Smooth muscle cell (in vitro differentiated cells): ENCODE measurements at regions not wholly inside any gene's neighbourhood (a gene's known extent, or its start where the extent isn't known, plus 50 kb on each side); places are given as distances from the start of the nearest gene placed in this dataset.

Experiments used
- DNase-seq: peaks from one replicate; lab custom pipeline; 2025; ENCODE audit not compliant: unreplicated experiment; lab: John Stamatoyannopoulos, UW
- H2AFZ ChIP-seq: fragments of 200-600 bp; sonication (generic); 2 replicates; pipeline ENCODE4 v1.6.0; 2016; ENCODE audit warnings: antibody characterized with exemption, low read depth, mild to moderate bottlenecking
- H3F3A ChIP-seq: fragments of 200-600 bp; sonication (generic); 2 replicates; pipeline ENCODE4 v1.6.0; 2017; ENCODE audit warnings: antibody characterized with exemption, low read depth
- H3K27ac ChIP-seq: fragments of 200-600 bp; sonication (generic); 2 replicates; pipeline ENCODE4 v1.5.1; 2016; ENCODE audit warnings: low read depth, mild to moderate bottlenecking
- H3K27me3 ChIP-seq: fragments of 200-600 bp; sonication (generic); 2 replicates; pipeline ENCODE4 v1.6.1; 2016; ENCODE audit warnings: low read depth, mild to moderate bottlenecking
- H3K36me3 ChIP-seq: fragments of 200-600 bp; sonication (generic); 2 replicates; pipeline ENCODE4 v1.5.1; 2016; ENCODE audit warnings: low read depth
- H3K4me1 ChIP-seq: fragments of 200-600 bp; sonication (generic); 2 replicates; pipeline ENCODE4 v1.5.1; 2016; ENCODE audit warnings: low read depth
- H3K4me2 ChIP-seq: fragments of 200-600 bp; sonication (generic); 2 replicates; pipeline ENCODE4 v1.6.0; 2016; ENCODE audit warnings: mild to moderate bottlenecking
- H3K4me3 ChIP-seq: fragments of 200-600 bp; sonication (generic); 2 replicates; pipeline ENCODE4 v1.5.1; 2016; ENCODE audit warnings: mild to moderate bottlenecking
- H3K79me2 ChIP-seq: fragments of 200-600 bp; sonication (generic); 2 replicates; pipeline ENCODE4 v1.6.0; 2016; ENCODE audit warnings: low read depth, mild to moderate bottlenecking
- H3K9ac ChIP-seq: fragments of 200-600 bp; sonication (generic); 2 replicates; pipeline ENCODE4 v1.6.0; 2016; ENCODE audit warnings: low read depth
- H3K9me3 ChIP-seq: fragments of 200-600 bp; sonication (generic); replicated peaks from 2 replicates; pipeline ENCODE4 v1.5.1; 2016; ENCODE audit warnings: low read depth
- H4K20me1 ChIP-seq: fragments of 200-600 bp; sonication (generic); 2 replicates; pipeline ENCODE4 v1.6.0; 2016; ENCODE audit warnings: low read depth
- WGBS: methylation state at CpG from one replicate; pipeline ENCODE4 v1.1.7; 2016; ENCODE audit warnings: low lambda C conversion rate; 5-methylcytosine and 5-hydroxymethylcytosine counted together
- TF ChIP-seq, protein P1 (sequence below): fragments of 200-600 bp; sonication (generic); IDR thresholded peaks from 2 replicates; pipeline ENCODE4 v1.5.1; 2017; ENCODE audit warnings: borderline replicate concordance, mild to moderate bottlenecking, antibody characterized with exemption; ENCODE audit not compliant: insufficient read depth, poor library complexity, severe bottlenecking

DNA sequence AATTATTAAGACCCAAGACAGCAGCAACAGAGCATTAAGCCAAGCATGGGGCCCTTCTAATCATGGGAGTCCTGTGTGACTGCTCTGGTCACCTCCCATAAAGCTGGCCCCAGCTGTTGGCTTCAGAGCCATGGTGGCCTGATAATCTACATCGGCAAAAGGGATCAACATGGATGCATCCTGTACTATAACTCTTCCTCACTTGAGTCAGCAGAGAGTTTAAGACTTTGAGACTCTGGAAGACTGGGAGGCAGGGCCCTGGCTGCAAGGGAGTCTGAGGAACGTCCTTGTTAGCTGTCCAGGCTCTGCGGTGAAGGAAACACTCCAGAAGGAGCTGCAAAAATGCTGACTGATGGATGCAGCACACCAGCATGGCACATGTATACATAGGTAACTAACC, 95.0 kb upstream of the KIAA1217 start:
- 25% methylated on average over 3 of the region's 3 CpGs for WGBS
- Histone ChIP-seq H3F3A (peaks cover 4% of the 10 kb centered on the region), H2AFZ (no peak overlapping the region), H3K27me3 (no peaks in the 10 kb centered on the region), H3K4me2 (no peak overlapping the region), H3K27ac (no peak overlapping the region), H4K20me1 (no peaks in the 10 kb centered on the region), H3K9ac (no peak overlapping the region), H3K4me1 (peaks cover 8% of the 10 kb centered on the region), H3K79me2 (no peaks in the 10 kb centered on the region), H3K36me3 (no peaks in the 10 kb centered on the region), H3K9me3 (no peaks in the 10 kb centered on the region), H3K4me3 (no peak overlapping the region)
- DNase-seq, result no peak
- TF ChIP-seq, protein P1, sequence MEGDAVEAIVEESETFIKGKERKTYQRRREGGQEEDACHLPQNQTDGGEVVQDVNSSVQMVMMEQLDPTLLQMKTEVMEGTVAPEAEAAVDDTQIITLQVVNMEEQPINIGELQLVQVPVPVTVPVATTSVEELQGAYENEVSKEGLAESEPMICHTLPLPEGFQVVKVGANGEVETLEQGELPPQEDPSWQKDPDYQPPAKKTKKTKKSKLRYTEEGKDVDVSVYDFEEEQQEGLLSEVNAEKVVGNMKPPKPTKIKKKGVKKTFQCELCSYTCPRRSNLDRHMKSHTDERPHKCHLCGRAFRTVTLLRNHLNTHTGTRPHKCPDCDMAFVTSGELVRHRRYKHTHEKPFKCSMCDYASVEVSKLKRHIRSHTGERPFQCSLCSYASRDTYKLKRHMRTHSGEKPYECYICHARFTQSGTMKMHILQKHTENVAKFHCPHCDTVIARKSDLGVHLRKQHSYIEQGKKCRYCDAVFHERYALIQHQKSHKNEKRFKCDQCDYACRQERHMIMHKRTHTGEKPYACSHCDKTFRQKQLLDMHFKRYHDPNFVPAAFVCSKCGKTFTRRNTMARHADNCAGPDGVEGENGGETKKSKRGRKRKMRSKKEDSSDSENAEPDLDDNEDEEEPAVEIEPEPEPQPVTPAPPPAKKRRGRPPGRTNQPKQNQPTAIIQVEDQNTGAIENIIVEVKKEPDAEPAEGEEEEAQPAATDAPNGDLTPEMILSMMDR, result no peak

DNA sequence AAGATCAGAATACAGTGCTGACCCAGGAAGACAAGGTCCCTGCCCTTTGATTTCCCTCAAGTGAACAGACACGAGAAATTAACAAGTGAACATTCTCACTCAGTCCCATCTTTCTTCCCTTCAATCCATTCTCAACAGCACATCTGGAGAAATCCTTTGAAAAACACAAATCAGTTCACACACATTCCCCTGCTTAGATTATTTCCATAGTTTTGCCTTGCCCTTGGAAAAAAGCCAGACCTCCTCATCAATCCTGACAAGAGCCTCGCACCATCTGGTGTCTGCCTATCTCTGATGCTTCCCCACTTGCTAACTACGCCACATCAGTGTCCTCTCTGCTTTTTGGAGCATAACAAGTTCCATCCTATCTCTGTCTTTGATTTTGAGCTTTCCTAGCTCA, 94.4 kb upstream of the KIAA1217 start:
- no peaks in the 10 kb centered on the region for H3K27me3 ChIP-seq
- DNase-seq, result no peak
- 48% methylated on average over 3 of the region's 3 CpGs for WGBS
- H3K4me3 ChIP-seq, result no peak overlapping the region
- H2AFZ ChIP-seq, result no peak overlapping the region
- H3K9ac ChIP-seq, result no peak overlapping the region
- TF ChIP-seq, protein P1, result no peak
- peaks cover 4% of the 10 kb centered on the region for H3F3A ChIP-seq
- peaks cover 9% of the 10 kb centered on the region for H3K4me1 ChIP-seq
- H3K27ac ChIP-seq, result no peak overlapping the region
- no peaks in the 10 kb centered on the region for H3K79me2 ChIP-seq
- H4K20me1 ChIP-seq, result no peaks in the 10 kb centered on the region
- H3K4me2 ChIP-seq, result no peak overlapping the region
- H3K36me3 ChIP-seq, result no peaks in the 10 kb centered on the region
- H3K9me3 ChIP-seq, result no peaks in the 10 kb centered on the region

DNA sequence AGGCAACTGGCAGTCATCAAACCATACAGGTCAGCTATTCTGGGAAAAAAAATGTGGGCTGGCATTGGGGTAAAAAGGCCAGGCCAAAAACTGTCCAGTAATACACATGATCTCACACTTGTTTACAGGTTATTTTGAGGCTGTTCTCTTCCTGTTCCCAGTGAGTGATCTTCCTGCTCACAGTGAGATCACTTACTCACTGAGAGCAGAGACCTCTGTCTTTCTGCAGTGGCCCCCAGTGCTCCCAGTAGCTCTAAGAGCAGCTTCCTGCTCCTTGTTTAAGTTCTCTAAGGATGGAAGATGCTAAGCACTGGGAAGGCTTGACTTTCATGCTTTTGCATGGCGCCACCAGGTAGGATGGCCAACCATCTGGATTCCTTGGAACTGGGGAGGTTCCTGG, 93.5 kb upstream of the KIAA1217 start:
- Histone ChIP-seq H3K9ac (no peak overlapping the region), H3K4me3 (no peak overlapping the region), H3K79me2 (no peaks in the 10 kb centered on the region), H3K4me2 (no peak overlapping the region), H4K20me1 (no peaks in the 10 kb centered on the region), H3K27ac (no peak overlapping the region), H3K36me3 (no peaks in the 10 kb centered on the region), H3K9me3 (no peaks in the 10 kb centered on the region), H2AFZ (no peak overlapping the region), H3K27me3 (no peaks in the 10 kb centered on the region), H3F3A (peaks cover 4% of the 10 kb centered on the region), H3K4me1 (peaks cover 9% of the 10 kb centered on the region)
- 95% methylated on average over 1 of the region's 1 CpG for WGBS
- no peak for DNase-seq
- TF ChIP-seq, protein P1, result no peak

DNA sequence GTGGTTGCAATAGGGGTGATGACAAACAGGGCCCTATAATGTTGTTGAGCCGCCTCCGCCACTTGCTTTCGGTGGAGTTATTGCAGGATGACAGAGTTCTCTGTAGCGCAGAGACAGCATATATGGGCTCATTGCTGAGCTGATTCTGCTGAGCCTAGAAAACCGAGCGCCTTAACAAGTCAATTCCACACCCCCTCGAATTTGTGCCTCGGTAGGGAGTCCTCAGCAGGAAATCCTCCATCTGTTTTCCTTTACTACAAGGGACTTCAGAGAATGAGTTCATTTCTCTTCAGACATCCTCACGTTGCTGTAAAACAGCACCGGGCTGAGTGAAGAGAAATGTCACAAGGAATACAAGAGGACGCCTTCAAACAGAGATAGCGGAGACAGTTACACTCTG, 90.7 kb upstream of the KIAA1217 start:
- Histone ChIP-seq H3K27ac (no peak overlapping the region), H3K4me1 (peaks cover 9% of the 10 kb centered on the region), H3F3A (peaks cover 2% of the 10 kb centered on the region), H3K9me3 (no peaks in the 10 kb centered on the region), H3K27me3 (no peaks in the 10 kb centered on the region), H3K4me3 (peak overlapping the region; percentile 12), H3K4me2 (peak overlapping the region; percentile 59), H3K36me3 (no peaks in the 10 kb centered on the region), H2AFZ (peak overlapping the region; percentile 40), H3K9ac (no peak overlapping the region), H3K79me2 (no peaks in the 10 kb centered on the region), H4K20me1 (no peaks in the 10 kb centered on the region)
- WGBS, result 32% methylated on average over 12 of the region's 12 CpGs
- TF ChIP-seq, protein P1, result no peak
- DNase-seq, result no peak
